GM12875 (cell line): ENCODE measurements at regions not wholly inside any gene's neighbourhood (a gene's known extent, or its start where the extent isn't known, plus 50 kb on each side); places are given as distances from the start of the nearest gene placed in this dataset.

ENCODE experiments used
- H3K4me3 ChIP-seq: one replicate; pipeline ENCODE4 v1.5.1; 2011; ENCODE audit warnings: low read depth, low read length, control low read depth
- TF ChIP-seq, protein P1 (sequence below): IDR thresholded peaks from 2 replicates; pipeline ENCODE4 v1.5.1; 2011; ENCODE audit warnings: low read depth, mild to moderate bottlenecking, control low read depth, inconsistent platforms, low read length, moderate library complexity, borderline replicate concordance; ENCODE audit not compliant: insufficient read depth

DNA sequence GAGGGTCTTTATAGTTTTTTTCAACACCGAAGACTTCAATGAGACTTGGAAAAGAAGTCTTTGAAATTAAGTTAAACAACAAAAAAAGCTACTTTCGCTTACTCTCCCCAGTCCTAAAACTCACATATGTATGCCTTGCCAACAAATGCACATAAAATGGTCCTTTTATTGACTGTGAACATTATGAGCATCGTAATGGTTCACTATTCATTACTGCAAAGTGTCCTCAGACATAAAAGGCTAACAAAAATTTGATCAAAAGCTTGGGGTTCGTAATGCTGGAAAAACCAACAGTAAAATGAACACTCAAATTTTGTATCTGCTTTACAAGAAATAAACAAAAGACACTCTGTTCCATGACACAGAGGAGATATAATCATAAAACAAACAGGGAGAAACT, 285.3 kb upstream of the SLC8A1 start:
- H3K4me3 ChIP-seq = no peak overlapping the region
- TF ChIP-seq, protein P1, sequence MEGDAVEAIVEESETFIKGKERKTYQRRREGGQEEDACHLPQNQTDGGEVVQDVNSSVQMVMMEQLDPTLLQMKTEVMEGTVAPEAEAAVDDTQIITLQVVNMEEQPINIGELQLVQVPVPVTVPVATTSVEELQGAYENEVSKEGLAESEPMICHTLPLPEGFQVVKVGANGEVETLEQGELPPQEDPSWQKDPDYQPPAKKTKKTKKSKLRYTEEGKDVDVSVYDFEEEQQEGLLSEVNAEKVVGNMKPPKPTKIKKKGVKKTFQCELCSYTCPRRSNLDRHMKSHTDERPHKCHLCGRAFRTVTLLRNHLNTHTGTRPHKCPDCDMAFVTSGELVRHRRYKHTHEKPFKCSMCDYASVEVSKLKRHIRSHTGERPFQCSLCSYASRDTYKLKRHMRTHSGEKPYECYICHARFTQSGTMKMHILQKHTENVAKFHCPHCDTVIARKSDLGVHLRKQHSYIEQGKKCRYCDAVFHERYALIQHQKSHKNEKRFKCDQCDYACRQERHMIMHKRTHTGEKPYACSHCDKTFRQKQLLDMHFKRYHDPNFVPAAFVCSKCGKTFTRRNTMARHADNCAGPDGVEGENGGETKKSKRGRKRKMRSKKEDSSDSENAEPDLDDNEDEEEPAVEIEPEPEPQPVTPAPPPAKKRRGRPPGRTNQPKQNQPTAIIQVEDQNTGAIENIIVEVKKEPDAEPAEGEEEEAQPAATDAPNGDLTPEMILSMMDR = no peak

DNA sequence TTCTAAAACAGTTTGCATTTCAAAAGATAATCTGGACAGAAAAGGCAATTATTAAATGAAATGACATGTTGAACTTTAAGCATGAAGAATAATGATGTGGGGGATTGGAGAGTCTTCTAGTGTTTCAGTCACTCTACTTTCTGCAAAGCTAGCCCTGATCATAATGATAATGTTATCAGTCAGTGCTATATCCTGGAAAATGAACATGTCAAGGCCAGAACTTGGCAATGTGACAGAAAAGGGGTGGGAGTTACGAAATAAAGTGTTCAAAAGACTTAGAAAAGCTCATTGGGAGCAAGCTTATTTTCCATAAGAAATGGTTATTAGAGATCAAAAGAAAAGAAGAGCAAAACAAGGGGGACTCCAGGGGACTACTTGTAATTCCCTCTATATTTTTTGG, 288.5 kb upstream of the SLC8A1 start:
- no peak overlapping the region for H3K4me3 ChIP-seq
- TF ChIP-seq, protein P1 = no peak

DNA sequence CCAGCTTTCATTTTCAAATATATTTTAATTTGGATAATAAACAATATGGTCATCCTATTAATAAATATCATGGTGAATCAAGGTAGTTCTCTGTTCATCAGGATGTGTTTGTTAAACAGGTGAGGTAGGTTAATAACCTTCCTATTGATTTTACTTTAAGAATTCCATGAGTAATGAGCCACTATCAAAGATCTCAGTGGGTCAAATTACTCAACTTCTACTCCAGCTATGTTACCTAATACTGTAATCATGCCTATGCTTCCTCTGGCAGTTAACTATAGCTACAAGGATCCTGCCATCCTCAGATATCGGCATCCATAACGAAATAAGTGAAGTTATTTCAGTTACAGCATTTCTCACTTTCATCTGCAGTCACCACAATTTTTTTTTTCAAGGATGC, 289.6 kb upstream of the SLC8A1 start:
- TF ChIP-seq, protein P1 = no peak
- H3K4me3 ChIP-seq = no peak overlapping the region

DNA sequence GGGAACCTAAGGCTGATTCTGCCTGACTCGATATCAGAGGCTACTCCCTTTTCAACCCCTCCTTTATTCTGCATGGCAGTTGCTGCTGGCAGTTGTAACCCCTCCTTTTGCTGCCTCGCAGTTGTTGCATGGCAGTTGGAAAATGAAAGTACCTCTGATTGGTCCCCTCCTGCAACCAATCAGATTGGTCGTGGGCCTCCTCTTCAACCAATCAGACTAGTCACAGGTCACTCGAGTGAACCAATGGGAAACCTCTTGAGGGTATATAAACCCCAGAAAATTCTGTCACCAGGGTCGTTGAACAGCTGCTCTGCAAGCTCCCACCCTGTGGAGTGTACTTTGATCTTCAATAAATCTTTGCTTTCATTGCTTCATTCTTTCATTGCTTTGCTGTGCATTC, 294.3 kb upstream of the SLC8A1 start:
- TF ChIP-seq, protein P1 = no peak
- no peak overlapping the region for H3K4me3 ChIP-seq

DNA sequence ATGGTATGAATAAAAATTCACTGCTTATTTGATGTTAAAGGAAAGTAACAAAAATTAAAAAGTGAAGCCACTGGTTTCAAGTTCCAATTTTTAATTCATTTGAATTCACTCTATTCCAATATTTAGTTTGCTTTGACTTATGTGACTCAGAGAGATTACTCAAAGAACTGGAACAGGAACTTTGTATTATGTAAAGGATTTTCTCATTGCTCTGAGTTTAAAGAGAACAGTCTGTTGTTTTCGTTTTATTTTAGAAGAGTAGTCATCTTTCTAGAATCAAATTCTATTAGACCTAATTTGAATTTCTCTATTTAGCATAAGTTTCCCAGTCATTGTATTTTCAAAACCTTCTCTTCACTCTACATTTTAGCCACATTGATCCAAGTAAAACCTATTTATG, 300.1 kb upstream of the SLC8A1 start:
- TF ChIP-seq, protein P1 = no peak
- H3K4me3 ChIP-seq = no peak overlapping the region

DNA sequence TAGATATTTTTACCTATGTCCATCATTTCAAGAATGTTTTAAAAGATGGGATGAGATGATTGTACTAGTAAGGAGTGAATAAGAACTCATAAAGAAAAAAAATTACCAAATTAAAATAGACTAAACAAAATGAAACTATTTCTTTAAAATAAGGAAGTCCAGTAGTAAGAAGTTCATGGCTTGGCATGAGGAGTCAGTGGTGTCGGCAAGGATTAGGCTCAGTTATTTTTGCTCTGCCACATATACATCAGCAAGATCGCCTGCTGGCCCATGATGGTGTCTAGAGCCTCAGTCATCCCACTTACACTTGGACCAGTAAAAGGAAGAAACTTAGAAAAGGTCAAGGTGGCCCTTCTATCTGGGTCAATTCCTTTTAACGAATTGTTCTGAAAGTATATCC, 300.9 kb upstream of the SLC8A1 start:
- TF ChIP-seq, protein P1 = no peak

DNA sequence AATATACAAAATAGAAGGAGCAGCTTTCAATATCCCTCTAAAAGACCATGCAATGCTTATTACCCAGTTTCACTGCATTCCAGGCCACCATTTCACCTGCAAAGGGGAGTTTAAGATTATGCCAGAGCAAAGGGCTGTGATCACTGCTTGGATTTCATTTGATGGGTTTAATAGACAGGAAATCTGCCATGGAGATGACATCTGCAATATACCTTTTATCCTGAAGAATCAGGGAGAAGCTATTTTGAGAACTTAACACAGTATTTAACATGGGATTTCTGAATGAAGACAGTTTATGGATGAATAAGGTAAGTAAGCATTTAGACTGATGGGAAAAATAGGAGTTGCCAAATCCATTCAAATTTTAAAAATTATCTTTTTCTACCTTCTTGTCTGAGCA, 303.0 kb upstream of the SLC8A1 start:
- no peak overlapping the region for H3K4me3 ChIP-seq
- TF ChIP-seq, protein P1 = no peak

More for the DNA sequence above, 300.9 kb upstream of the SLC8A1 start:
- H3K4me3 ChIP-seq = no peak overlapping the region
